ENCODE measurements at regions not wholly inside any gene's neighbourhood (a gene's known extent, or its start where the extent isn't known, plus 50 kb on each side); places are given as distances from the start of the nearest gene placed in this dataset.

GRCh38 chr4:182133033-182133432, 110.2 kb upstream of the TENM3 start:
- no peak overlapping the region for H3K27ac ChIP-seq (ENCODE audit: low read depth, low read length)
- H3K4me3 ChIP-seq (ENCODE audit: insufficient read depth, low read depth, low read length): no peak overlapping the region
- FAIRE-seq (no peak), DNase-seq (ENCODE audit: low read depth) (no peak)
- H3K9ac ChIP-seq (ENCODE audit: low read length): no peak overlapping the region
- no peaks in the 10 kb centered on the region for H3K27me3 ChIP-seq (ENCODE audit: insufficient read depth, low read length)
- H4K20me1 ChIP-seq (ENCODE audit: insufficient read depth, low read length): no peaks in the 10 kb centered on the region
- H3K27me3 Mint-ChIP-seq (ENCODE audit: low read depth, unreplicated experiment): no peaks in the 10 kb centered on the region
- no peaks in the 10 kb centered on the region for H3K9me3 Mint-ChIP-seq (ENCODE audit: unreplicated experiment)
- H3K79me2 ChIP-seq (ENCODE audit: insufficient read depth, low read length): no peaks in the 10 kb centered on the region
- H3K36me3 ChIP-seq (ENCODE audit: insufficient read depth, low read length): no peaks in the 10 kb centered on the region
- no peak overlapping the region for H2AFZ ChIP-seq (ENCODE audit: low read depth, low read length)
- no peak overlapping the region for H3K27ac Mint-ChIP-seq (ENCODE audit: unreplicated experiment)
- TF ChIP-seq EZH2 (IDR thresholded peaks at IDR 0.05; ENCODE audit: insufficient read depth, low read length): no peak
- TF ChIP-seq, protein P1, sequence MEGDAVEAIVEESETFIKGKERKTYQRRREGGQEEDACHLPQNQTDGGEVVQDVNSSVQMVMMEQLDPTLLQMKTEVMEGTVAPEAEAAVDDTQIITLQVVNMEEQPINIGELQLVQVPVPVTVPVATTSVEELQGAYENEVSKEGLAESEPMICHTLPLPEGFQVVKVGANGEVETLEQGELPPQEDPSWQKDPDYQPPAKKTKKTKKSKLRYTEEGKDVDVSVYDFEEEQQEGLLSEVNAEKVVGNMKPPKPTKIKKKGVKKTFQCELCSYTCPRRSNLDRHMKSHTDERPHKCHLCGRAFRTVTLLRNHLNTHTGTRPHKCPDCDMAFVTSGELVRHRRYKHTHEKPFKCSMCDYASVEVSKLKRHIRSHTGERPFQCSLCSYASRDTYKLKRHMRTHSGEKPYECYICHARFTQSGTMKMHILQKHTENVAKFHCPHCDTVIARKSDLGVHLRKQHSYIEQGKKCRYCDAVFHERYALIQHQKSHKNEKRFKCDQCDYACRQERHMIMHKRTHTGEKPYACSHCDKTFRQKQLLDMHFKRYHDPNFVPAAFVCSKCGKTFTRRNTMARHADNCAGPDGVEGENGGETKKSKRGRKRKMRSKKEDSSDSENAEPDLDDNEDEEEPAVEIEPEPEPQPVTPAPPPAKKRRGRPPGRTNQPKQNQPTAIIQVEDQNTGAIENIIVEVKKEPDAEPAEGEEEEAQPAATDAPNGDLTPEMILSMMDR (IDR thresholded peaks at IDR 0.05; ENCODE audit: insufficient read depth, low read depth, low read length): no peak
- no peak overlapping the region for H3K4me2 ChIP-seq (ENCODE audit: low read length)
- no peaks in the 10 kb centered on the region for H3K9me3 ChIP-seq (ENCODE audit: insufficient read depth, low read depth, low read length)
- no peak overlapping the region for H3K4me3 Mint-ChIP-seq (ENCODE audit: unreplicated experiment)
- H3K4me1 Mint-ChIP-seq (ENCODE audit: low read depth, unreplicated experiment): peaks cover 13% of the 10 kb centered on the region
- H3K36me3 Mint-ChIP-seq (ENCODE audit: low read depth, unreplicated experiment): no peaks in the 10 kb centered on the region
- peaks cover 11% of the 10 kb centered on the region for H3K4me1 ChIP-seq (ENCODE audit: insufficient read depth, low read length)

DNA sequence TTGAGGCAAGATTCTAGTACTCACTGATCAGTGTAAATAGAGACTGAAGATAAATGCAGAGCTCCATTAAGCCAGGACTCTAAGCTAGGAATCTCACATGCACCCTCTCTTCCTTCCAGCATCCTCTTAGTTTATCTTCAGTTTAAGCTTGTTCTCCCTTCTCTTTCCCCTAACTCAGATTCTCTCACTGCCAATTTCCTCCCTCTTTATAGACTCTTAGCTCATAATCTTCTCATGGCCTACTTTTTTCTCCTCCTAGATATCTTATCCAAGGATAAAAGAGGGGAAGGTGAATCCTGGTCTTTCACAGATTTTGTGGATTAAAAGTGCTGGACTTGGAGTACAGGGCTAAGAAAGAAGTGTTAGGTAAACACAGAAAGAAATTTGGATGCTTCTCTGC, 108.9 kb upstream of the TENM3 start:
- Mint-ChIP-seq H3K9me3 (ENCODE audit: unreplicated experiment) (no peaks in the 10 kb centered on the region), H3K27me3 (ENCODE audit: low read depth, unreplicated experiment) (no peaks in the 10 kb centered on the region), H3K4me1 (ENCODE audit: low read depth, unreplicated experiment) (peaks cover 17% of the 10 kb centered on the region), H3K4me3 (ENCODE audit: unreplicated experiment) (no peak overlapping the region), H3K36me3 (ENCODE audit: low read depth, unreplicated experiment) (no peaks in the 10 kb centered on the region), H3K27ac (ENCODE audit: unreplicated experiment) (no peak overlapping the region)
- H4K20me1 ChIP-seq (ENCODE audit: insufficient read depth, low read length): no peaks in the 10 kb centered on the region
- FAIRE-seq (no peak), DNase-seq (ENCODE audit: low read depth) (no peak)
- no peak overlapping the region for H3K4me3 ChIP-seq (ENCODE audit: insufficient read depth, low read depth, low read length)
- no peak for TF ChIP-seq EZH2 (IDR thresholded peaks at IDR 0.05; ENCODE audit: insufficient read depth, low read length)
- TF ChIP-seq, protein P1 (IDR thresholded peaks at IDR 0.05; ENCODE audit: insufficient read depth, low read depth, low read length): no peak
- no peaks in the 10 kb centered on the region for H3K9me3 ChIP-seq (ENCODE audit: insufficient read depth, low read depth, low read length)
- H3K27me3 ChIP-seq (ENCODE audit: insufficient read depth, low read length): no peaks in the 10 kb centered on the region
- H3K36me3 ChIP-seq (ENCODE audit: insufficient read depth, low read length): no peaks in the 10 kb centered on the region
- no peak overlapping the region for H3K4me2 ChIP-seq (ENCODE audit: low read length)
- no peaks in the 10 kb centered on the region for H3K79me2 ChIP-seq (ENCODE audit: insufficient read depth, low read length)
- H3K4me1 ChIP-seq (ENCODE audit: insufficient read depth, low read length): peaks cover 11% of the 10 kb centered on the region
- H2AFZ ChIP-seq (ENCODE audit: low read depth, low read length): no peak overlapping the region
- H3K9ac ChIP-seq (ENCODE audit: low read length): no peak overlapping the region
- H3K27ac ChIP-seq (ENCODE audit: low read depth, low read length): no peak overlapping the region

DNA sequence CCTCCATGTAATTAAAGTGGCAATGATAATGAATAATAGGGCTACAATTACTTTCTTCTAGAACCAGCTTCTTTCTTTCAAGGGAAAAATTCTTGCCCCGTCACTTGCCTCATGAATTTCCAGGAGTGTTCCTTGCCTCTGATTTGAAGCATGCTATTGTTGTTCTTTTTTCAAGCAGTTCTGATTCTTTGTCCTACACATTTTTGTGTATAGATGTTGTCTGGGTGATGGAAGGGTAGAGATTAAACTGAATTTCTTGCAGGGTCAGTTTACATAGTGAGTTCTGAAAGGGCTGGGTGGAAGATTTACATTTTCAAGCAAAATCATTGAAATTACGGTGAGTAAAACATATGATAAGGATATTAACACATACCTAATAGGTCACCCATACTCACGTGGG, 107.0 kb upstream of the TENM3 start:
- no peak overlapping the region for H3K4me2 ChIP-seq (ENCODE audit: low read length)
- H3K4me3 ChIP-seq (ENCODE audit: insufficient read depth, low read depth, low read length): no peak overlapping the region
- FAIRE-seq (no peak), DNase-seq (ENCODE audit: low read depth) (no peak)
- peaks cover 18% of the 10 kb centered on the region for H3K4me1 ChIP-seq (ENCODE audit: insufficient read depth, low read length)
- H4K20me1 ChIP-seq (ENCODE audit: insufficient read depth, low read length): no peaks in the 10 kb centered on the region
- no peak overlapping the region for H3K4me3 Mint-ChIP-seq (ENCODE audit: unreplicated experiment)
- H2AFZ ChIP-seq (ENCODE audit: low read depth, low read length): no peak overlapping the region
- peaks cover 1% of the 10 kb centered on the region for H3K36me3 Mint-ChIP-seq (ENCODE audit: low read depth, unreplicated experiment)
- H3K27me3 ChIP-seq (ENCODE audit: insufficient read depth, low read length): no peaks in the 10 kb centered on the region
- peaks cover 21% of the 10 kb centered on the region for H3K4me1 Mint-ChIP-seq (ENCODE audit: low read depth, unreplicated experiment)
- no peak overlapping the region for H3K27ac Mint-ChIP-seq (ENCODE audit: unreplicated experiment)
- no peaks in the 10 kb centered on the region for H3K27me3 Mint-ChIP-seq (ENCODE audit: low read depth, unreplicated experiment)
- H3K9me3 Mint-ChIP-seq (ENCODE audit: unreplicated experiment): no peaks in the 10 kb centered on the region
- H3K36me3 ChIP-seq (ENCODE audit: insufficient read depth, low read length): no peaks in the 10 kb centered on the region
- TF ChIP-seq, protein P1 (IDR thresholded peaks at IDR 0.05; ENCODE audit: insufficient read depth, low read depth, low read length): no peak
- TF ChIP-seq EZH2 (IDR thresholded peaks at IDR 0.05; ENCODE audit: insufficient read depth, low read length): no peak
- H3K9me3 ChIP-seq (ENCODE audit: insufficient read depth, low read depth, low read length): no peaks in the 10 kb centered on the region
- H3K27ac ChIP-seq (ENCODE audit: low read depth, low read length): no peak overlapping the region
- H3K9ac ChIP-seq (ENCODE audit: low read length): no peak overlapping the region
- H3K79me2 ChIP-seq (ENCODE audit: insufficient read depth, low read length): peaks cover 3% of the 10 kb centered on the region
